ENCODE measurements at regions not wholly inside any gene's neighbourhood (a gene's known extent, or its start where the extent isn't known, plus 50 kb on each side); places are given as distances from the start of the nearest gene placed in this dataset.

- TF ChIP-seq CTCF (IDR thresholded peaks at IDR 0.05; ENCODE audit: extremely low read depth in 1 of 2, insufficient read depth in 1 of 2, low read depth in 1 of 2, low read length in 2 of 2), result no peak
- no peak for TF ChIP-seq POLR2A (IDR thresholded peaks at IDR 0.05; ENCODE audit: low read depth, low read length)
- no peak for TF ChIP-seq JUN (IDR thresholded peaks at IDR 0.05; ENCODE audit: borderline replicate concordance, insufficient read depth, insufficient read length, low read depth)
- TF ChIP-seq MAX (IDR thresholded peaks at IDR 0.05; ENCODE audit: insufficient read depth, insufficient read length), result no peak
- TF ChIP-seq POLR2AphosphoS5 (IDR thresholded peaks at IDR 0.05; ENCODE audit: insufficient read depth, low read depth, low read length), result no peak
- no peak for TF ChIP-seq EZH2 (IDR thresholded peaks at IDR 0.05; ENCODE audit: borderline replicate concordance, low read depth, low read length, severe bottlenecking)
- TF ChIP-seq GATA2 (IDR thresholded peaks at IDR 0.05; ENCODE audit: insufficient read depth, insufficient read length, low read depth, low read length), result no peak
Observed at GRCh38 chr11:79514695-79515094, 73.9 kb upstream of the TENM4 start.
